Mesendoderm (in vitro differentiated cells): ENCODE measurements at regions not wholly inside any gene's neighbourhood (a gene's known extent, or its start where the extent isn't known, plus 50 kb on each side); places are given as distances from the start of the nearest gene placed in this dataset.

Source experiments
- DNase-seq: peaks from one replicate; pipeline ENCODE4 v3.0.0; 2013
- H2AK5ac ChIP-seq: 2 replicates; pipeline ENCODE4 v1.6.1; 2013; ENCODE audit warnings: low read length, inconsistent platforms
- H2BK120ac ChIP-seq: 2 replicates; pipeline ENCODE4 v1.6.1; 2013; ENCODE audit warnings: low read depth, mild to moderate bottlenecking, low read length, moderate library complexity, mixed read lengths
- H2BK15ac ChIP-seq: replicated peaks from 2 replicates; pipeline ENCODE4 v1.6.1; 2013; ENCODE audit warnings: low read depth, mild to moderate bottlenecking, moderate library complexity
- H2BK5ac ChIP-seq: 2 replicates; pipeline ENCODE4 v1.6.1; 2013; ENCODE audit warnings: low read length, inconsistent platforms
- H3K18ac ChIP-seq: 2 replicates; pipeline ENCODE4 v1.6.1; 2013; ENCODE audit warnings: mild to moderate bottlenecking, low read length, mixed read lengths
- H3K23ac ChIP-seq: one replicate; pipeline ENCODE4 v1.6.1; 2013; ENCODE audit warnings: low read length
- H3K27ac ChIP-seq: 2 replicates; pipeline ENCODE4 v1.5.1; 2013; ENCODE audit warnings: low read depth, mild to moderate bottlenecking, inconsistent platforms, low read length, moderate library complexity
- H3K27me3 ChIP-seq: 2 replicates; pipeline ENCODE4 v1.6.1; 2013; ENCODE audit warnings: low read length, control low read depth, mild to moderate bottlenecking, inconsistent platforms; ENCODE audit not compliant: insufficient read depth, poor library complexity
- H3K36me3 ChIP-seq: 2 replicates; pipeline ENCODE4 v1.6.1; 2013; ENCODE audit warnings: low read length, inconsistent platforms; ENCODE audit not compliant: control insufficient read depth, insufficient read depth
- H3K4ac ChIP-seq: one replicate; pipeline ENCODE4 v1.6.1; 2013; ENCODE audit warnings: low read depth, mild to moderate bottlenecking, low read length, moderate library complexity
- H3K4me1 ChIP-seq: 2 replicates; pipeline ENCODE4 v1.6.1; 2013; ENCODE audit warnings: low read depth, low read length, inconsistent platforms; ENCODE audit not compliant: control insufficient read depth
- H3K4me2 ChIP-seq: 2 replicates; pipeline ENCODE4 v1.6.1; 2013; ENCODE audit warnings: low read length
- H3K4me3 ChIP-seq: 2 replicates; pipeline ENCODE4 v1.5.1; 2013; ENCODE audit warnings: mild to moderate bottlenecking, low read length
- H3K56ac ChIP-seq: one replicate; pipeline ENCODE4 v1.6.1; 2013; ENCODE audit warnings: low read length
- H3K79me1 ChIP-seq: 2 replicates; pipeline ENCODE4 v1.6.1; 2013; ENCODE audit warnings: low read length, inconsistent platforms
- H3K79me2 ChIP-seq: 2 replicates; pipeline ENCODE4 v1.6.1; 2013; ENCODE audit warnings: mild to moderate bottlenecking, low read length; ENCODE audit not compliant: control insufficient read depth, insufficient read depth
- H3K9ac ChIP-seq: 2 replicates; pipeline ENCODE4 v1.6.1; 2013; ENCODE audit warnings: low read length, inconsistent platforms
- H4K5ac ChIP-seq: one replicate; pipeline ENCODE4 v1.6.1; 2013; ENCODE audit warnings: low read length
- H4K8ac ChIP-seq: one replicate; pipeline ENCODE4 v1.6.1; 2013; ENCODE audit warnings: low read depth, mild to moderate bottlenecking, control low read depth, low read length, moderate library complexity
- WGBS: extraction: QIAGEN DNeasy Blood & Tissue Kit; methylation state at CpG from one replicate; pipeline ENCODE4 v1.1.7; 2013; ENCODE audit warnings: low lambda C conversion rate, missing lambda C conversion rate; ENCODE audit not compliant: insufficient coverage; ENCODE audit errors: extremely low coverage; 5-methylcytosine and 5-hydroxymethylcytosine counted together

- no peak overlapping the region for H3K56ac ChIP-seq
- H3K4me2 ChIP-seq = no peak overlapping the region
- H3K27me3 ChIP-seq = no peaks in the 10 kb centered on the region
- no peak overlapping the region for H4K5ac ChIP-seq
- no peak overlapping the region for H2BK15ac ChIP-seq
- H3K18ac ChIP-seq = no peak overlapping the region
- no peaks in the 10 kb centered on the region for H3K79me1 ChIP-seq
- H2BK120ac ChIP-seq = no peak overlapping the region
- no peak overlapping the region for H3K23ac ChIP-seq
- H3K4ac ChIP-seq = no peak overlapping the region
- no peak for DNase-seq
- H3K36me3 ChIP-seq = no peaks in the 10 kb centered on the region
- no peak overlapping the region for H2AK5ac ChIP-seq
- H3K9ac ChIP-seq = no peak overlapping the region
- H3K4me1 ChIP-seq = no peaks in the 10 kb centered on the region
- H2BK5ac ChIP-seq = no peak overlapping the region
- H3K27ac ChIP-seq = no peak overlapping the region
- no peak overlapping the region for H3K4me3 ChIP-seq
- no CpG with 5 or more reads among the region's 2 CpGs for WGBS
- H3K79me2 ChIP-seq = no peaks in the 10 kb centered on the region
- H4K8ac ChIP-seq = no peak overlapping the region
These were observed 355.9 kb upstream of the PITX2 start for GRCh38 chr4:110978761-110979160.

DNA sequence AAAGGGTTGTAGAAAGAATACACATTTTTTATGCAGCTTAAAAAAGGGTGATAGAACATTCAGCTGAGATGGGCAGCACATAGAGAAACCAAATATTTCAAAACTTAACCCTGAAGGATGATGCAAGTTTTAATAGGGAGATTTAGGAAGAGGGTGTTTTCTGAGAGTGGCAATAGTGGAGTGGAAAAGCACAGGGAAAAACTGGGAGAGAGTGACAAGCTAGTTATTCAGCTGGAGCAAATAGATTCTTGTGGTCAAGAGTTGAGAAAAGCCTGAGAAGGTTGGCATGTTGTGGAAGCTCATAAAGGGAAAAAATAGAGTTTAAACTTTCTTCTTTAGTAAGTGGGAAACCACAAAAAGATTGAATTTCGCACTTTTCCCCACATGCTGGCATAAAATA, 359.6 kb upstream of the PITX2 start:
- Histone ChIP-seq H4K5ac (no peak overlapping the region), H3K9ac (no peak overlapping the region), H3K4me3 (no peak overlapping the region), H4K8ac (no peak overlapping the region), H3K18ac (no peak overlapping the region), H3K27me3 (no peaks in the 10 kb centered on the region), H3K56ac (no peak overlapping the region), H3K23ac (no peak overlapping the region), H2BK15ac (no peak overlapping the region), H3K36me3 (no peaks in the 10 kb centered on the region), H3K4me1 (no peaks in the 10 kb centered on the region), H3K79me1 (no peaks in the 10 kb centered on the region), H3K4me2 (no peak overlapping the region), H2BK5ac (no peak overlapping the region), H2BK120ac (no peak overlapping the region), H3K4ac (no peak overlapping the region), H2AK5ac (no peak overlapping the region), H3K27ac (no peak overlapping the region), H3K79me2 (no peaks in the 10 kb centered on the region)
- DNase-seq = no peak
- no CpG with 5 or more reads among the region's 1 CpG for WGBS

DNA sequence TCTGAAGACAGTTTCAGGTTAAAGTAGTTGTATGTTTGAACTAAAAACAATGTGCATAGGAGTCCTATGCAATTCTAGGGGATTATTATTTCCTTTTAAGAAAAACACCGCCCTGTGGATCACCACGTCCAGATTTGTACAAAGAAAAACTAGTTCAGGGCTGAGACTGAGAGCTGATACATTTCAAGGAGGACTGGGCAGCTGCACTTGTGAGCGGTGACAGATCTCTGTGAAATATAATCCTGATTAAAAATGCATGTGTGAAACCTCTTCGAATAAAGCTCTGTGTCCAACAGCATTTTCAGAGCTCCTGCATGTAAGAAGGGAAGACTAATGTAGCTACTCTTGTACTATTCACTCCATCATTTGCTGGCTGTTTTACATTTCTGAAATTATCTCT, 365.8 kb upstream of the PITX2 start:
- Histone ChIP-seq H3K79me2 (no peaks in the 10 kb centered on the region), H2BK120ac (no peak overlapping the region), H4K8ac (no peak overlapping the region), H2AK5ac (no peak overlapping the region), H3K56ac (no peak overlapping the region), H3K18ac (no peak overlapping the region), H3K9ac (no peak overlapping the region), H3K27ac (no peak overlapping the region), H3K79me1 (no peaks in the 10 kb centered on the region), H2BK5ac (no peak overlapping the region), H3K4me3 (no peak overlapping the region), H3K4me1 (no peaks in the 10 kb centered on the region), H2BK15ac (no peak overlapping the region), H3K36me3 (no peaks in the 10 kb centered on the region), H3K23ac (no peak overlapping the region), H4K5ac (no peak overlapping the region), H3K27me3 (no peaks in the 10 kb centered on the region), H3K4ac (no peak overlapping the region), H3K4me2 (no peak overlapping the region)
- DNase-seq = no peak
- WGBS = no CpG with 5 or more reads among the region's 4 CpGs

DNA sequence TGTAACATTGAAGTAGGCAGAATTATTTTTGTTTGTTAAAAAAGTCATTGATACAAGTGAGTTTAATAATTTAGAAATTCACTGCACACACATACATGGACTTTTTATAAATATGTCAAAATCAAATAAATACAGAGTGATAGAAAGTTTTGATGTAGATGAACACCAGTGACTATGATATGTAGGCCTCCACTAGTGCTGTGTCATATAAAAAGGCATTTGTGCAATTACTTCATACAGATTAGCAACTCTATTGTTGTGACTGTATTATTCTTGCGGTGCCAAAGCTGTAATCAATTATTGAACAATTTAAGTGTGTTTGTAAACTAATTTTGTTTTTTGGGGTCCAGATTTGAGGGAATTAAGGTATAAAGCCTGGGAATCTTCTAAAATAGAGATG, 366.2 kb upstream of the PITX2 start:
- WGBS = no CpG with 5 or more reads among the region's 1 CpG
- H4K8ac ChIP-seq = no peak overlapping the region
- H3K36me3 ChIP-seq = no peaks in the 10 kb centered on the region
- no peak overlapping the region for H3K23ac ChIP-seq
- no peak overlapping the region for H3K56ac ChIP-seq
- no peak overlapping the region for H2AK5ac ChIP-seq
- no peaks in the 10 kb centered on the region for H3K79me2 ChIP-seq
- no peak overlapping the region for H3K4me3 ChIP-seq
- no peaks in the 10 kb centered on the region for H3K79me1 ChIP-seq
- H3K4me1 ChIP-seq = no peaks in the 10 kb centered on the region
- no peak overlapping the region for H2BK15ac ChIP-seq
- no peaks in the 10 kb centered on the region for H3K27me3 ChIP-seq
- H3K18ac ChIP-seq = no peak overlapping the region
- no peak overlapping the region for H3K9ac ChIP-seq
- H3K4ac ChIP-seq = no peak overlapping the region
- no peak for DNase-seq
- no peak overlapping the region for H2BK120ac ChIP-seq
- no peak overlapping the region for H4K5ac ChIP-seq
- no peak overlapping the region for H3K4me2 ChIP-seq
- H3K27ac ChIP-seq = no peak overlapping the region
- H2BK5ac ChIP-seq = no peak overlapping the region

DNA sequence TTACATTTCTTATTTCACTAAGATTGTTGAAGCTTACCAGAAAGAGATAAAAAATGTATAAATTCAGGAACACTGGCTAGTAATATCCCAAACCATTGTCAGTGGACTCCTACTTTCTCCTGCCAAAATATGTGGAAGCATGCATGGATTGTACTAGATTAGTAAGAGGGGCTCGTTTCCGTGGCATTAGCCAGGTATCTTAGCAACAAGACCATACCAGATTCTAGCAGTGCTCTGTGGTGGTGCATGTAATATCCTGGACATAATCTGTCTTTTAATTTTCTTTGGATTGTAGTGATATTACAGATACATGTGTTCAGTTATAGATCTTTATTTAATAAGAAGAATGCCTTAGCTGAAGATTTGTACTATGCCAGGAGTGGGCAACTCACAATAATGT, 371.9 kb upstream of the PITX2 start:
- WGBS = no CpG with 5 or more reads among the region's 2 CpGs
- Histone ChIP-seq H4K5ac (no peak overlapping the region), H3K36me3 (no peaks in the 10 kb centered on the region), H3K27me3 (no peaks in the 10 kb centered on the region), H3K4me2 (no peak overlapping the region), H2BK5ac (no peak overlapping the region), H3K4ac (no peak overlapping the region), H3K79me1 (no peaks in the 10 kb centered on the region), H2BK15ac (no peak overlapping the region), H3K4me3 (no peak overlapping the region), H3K18ac (no peak overlapping the region), H2AK5ac (no peak overlapping the region), H4K8ac (no peak overlapping the region), H3K4me1 (no peaks in the 10 kb centered on the region), H3K27ac (no peak overlapping the region), H2BK120ac (no peak overlapping the region), H3K79me2 (no peaks in the 10 kb centered on the region), H3K23ac (no peak overlapping the region), H3K56ac (no peak overlapping the region), H3K9ac (no peak overlapping the region)
- DNase-seq = no peak

GRCh38 chr4:110998320-110998719, 375.4 kb upstream of the PITX2 start:
- H3K79me1 ChIP-seq = no peaks in the 10 kb centered on the region
- no peak overlapping the region for H3K23ac ChIP-seq
- no peak overlapping the region for H2BK120ac ChIP-seq
- H3K27me3 ChIP-seq = no peaks in the 10 kb centered on the region
- no peak overlapping the region for H3K4me2 ChIP-seq
- H2BK5ac ChIP-seq = no peak overlapping the region
- H2BK15ac ChIP-seq = no peak overlapping the region
- H3K4ac ChIP-seq = no peak overlapping the region
- H4K5ac ChIP-seq = no peak overlapping the region
- no peaks in the 10 kb centered on the region for H3K4me1 ChIP-seq
- no peak overlapping the region for H3K18ac ChIP-seq
- H2AK5ac ChIP-seq = no peak overlapping the region
- no peak for DNase-seq
- no peak overlapping the region for H4K8ac ChIP-seq
- no peak overlapping the region for H3K9ac ChIP-seq
- H3K4me3 ChIP-seq = no peak overlapping the region
- H3K36me3 ChIP-seq = no peaks in the 10 kb centered on the region
- no peak overlapping the region for H3K56ac ChIP-seq
- H3K79me2 ChIP-seq = no peaks in the 10 kb centered on the region
- H3K27ac ChIP-seq = no peak overlapping the region
- no CpG with 5 or more reads among the region's 1 CpG for WGBS
